ENCODE measurements at regions not wholly inside any gene's neighbourhood (a gene's known extent, or its start where the extent isn't known, plus 50 kb on each side); places are given as distances from the start of the nearest gene placed in this dataset.

GRCh38 chr16:80369138-80369958, 171.4 kb upstream of the DYNLRB2 start:
- Mint-ChIP-seq H3K4me1 (ENCODE audit: insufficient read depth, unreplicated experiment) (no peaks in the 10 kb centered on the region), H3K9me3 (ENCODE audit: unreplicated experiment) (peaks cover 7% of the 10 kb centered on the region), H3K27me3 (ENCODE audit: insufficient read depth, unreplicated experiment) (no peaks in the 10 kb centered on the region), H3K36me3 (ENCODE audit: insufficient read depth, unreplicated experiment) (no peaks in the 10 kb centered on the region), H3K27ac (ENCODE audit: low read depth, unreplicated experiment) (no peak overlapping the region), H3K4me3 (ENCODE audit: unreplicated experiment) (no peak overlapping the region)
- ChIA-PET CTCF (interaction anchor here (0.5 to 0.8 kb wide), 8 partner anchors 9 to 1865 kb away, joined by 3 to 8 read pairs (median 3); no protein-coding TSS in a partner anchor), POLR2A (no interaction called here)
- no TSS peak for BruUV-seq (replicated peaks)
- intact Hi-C loops (cut with micrococcal nuclease), result loop anchor here (1.0 to 10.0 kb wide), 4 partner anchors 97 to 1042 kb away; no protein-coding TSS in a partner anchor
- peak; percentile 27 for DNase-seq (ENCODE audit: unreplicated experiment)
- peak; percentile 42 for TF ChIP-seq CTCF (IDR thresholded peaks at IDR 0.05; ENCODE audit: unreplicated experiment)

GRCh38 chr16:80367037-80367658, 173.6 kb upstream of the DYNLRB2 start:
- H3K9me3 Mint-ChIP-seq (ENCODE audit: unreplicated experiment), result no peaks in the 10 kb centered on the region
- no peak overlapping the region for H3K4me3 Mint-ChIP-seq (ENCODE audit: unreplicated experiment)
- BruUV-seq (replicated peaks), result no TSS peak
- no peak overlapping the region for H3K27ac Mint-ChIP-seq (ENCODE audit: low read depth, unreplicated experiment)
- POLR2A ChIA-PET, result interaction anchor here (0.6 kb wide), 1 partner anchor 26 kb away, joined by 3 read pairs; no protein-coding TSS in a partner anchor
- CTCF ChIA-PET, result interaction anchor here (0.9 kb wide), 1 partner anchor 227 kb away, joined by 3 read pairs; no protein-coding TSS in a partner anchor
- H3K36me3 Mint-ChIP-seq (ENCODE audit: insufficient read depth, unreplicated experiment), result no peaks in the 10 kb centered on the region
- H3K27me3 Mint-ChIP-seq (ENCODE audit: insufficient read depth, unreplicated experiment), result no peaks in the 10 kb centered on the region
- no peaks in the 10 kb centered on the region for H3K4me1 Mint-ChIP-seq (ENCODE audit: insufficient read depth, unreplicated experiment)
- intact Hi-C loops (cut with micrococcal nuclease), result loop anchor here (5.0 to 10.0 kb wide), 2 partner anchors 372 to 1040 kb away; no protein-coding TSS in a partner anchor
- DNase-seq (ENCODE audit: unreplicated experiment), result no peak
- TF ChIP-seq CTCF (IDR thresholded peaks at IDR 0.05; ENCODE audit: unreplicated experiment), result no peak

- no peaks in the 10 kb centered on the region for H3K4me1 Mint-ChIP-seq (ENCODE audit: insufficient read depth, unreplicated experiment)
- H3K9me3 Mint-ChIP-seq (ENCODE audit: unreplicated experiment), result no peaks in the 10 kb centered on the region
- H3K27ac Mint-ChIP-seq (ENCODE audit: low read depth, unreplicated experiment), result no peak overlapping the region
- no peaks in the 10 kb centered on the region for H3K36me3 Mint-ChIP-seq (ENCODE audit: insufficient read depth, unreplicated experiment)
- intact Hi-C loops (cut with micrococcal nuclease), result loop anchor here (5.0 to 10.0 kb wide), 2 partner anchors 371 to 1039 kb away; no protein-coding TSS in a partner anchor
- CTCF ChIA-PET, result interaction anchor here (0.7 kb wide), 1 partner anchor 1887 kb away, joined by 3 read pairs; no protein-coding TSS in a partner anchor
- DNase-seq (ENCODE audit: unreplicated experiment), result peak; percentile 13
- BruUV-seq (replicated peaks), result no TSS peak
- TF ChIP-seq CTCF (IDR thresholded peaks at IDR 0.05; ENCODE audit: unreplicated experiment), result no peak
- no peak overlapping the region for H3K4me3 Mint-ChIP-seq (ENCODE audit: unreplicated experiment)
- H3K27me3 Mint-ChIP-seq (ENCODE audit: insufficient read depth, unreplicated experiment), result no peaks in the 10 kb centered on the region
- POLR2A ChIA-PET, result no interaction called here
Measured at GRCh38 chr16:80366023-80366422, 174.8 kb upstream of the DYNLRB2 start.

- no peaks in the 10 kb centered on the region for H3K36me3 Mint-ChIP-seq (ENCODE audit: insufficient read depth, unreplicated experiment)
- BruUV-seq (replicated peaks), result no TSS peak
- no peaks in the 10 kb centered on the region for H3K9me3 Mint-ChIP-seq (ENCODE audit: unreplicated experiment)
- H3K4me1 Mint-ChIP-seq (ENCODE audit: insufficient read depth, unreplicated experiment), result no peaks in the 10 kb centered on the region
- DNase-seq (ENCODE audit: unreplicated experiment), result no peak
- H3K27me3 Mint-ChIP-seq (ENCODE audit: insufficient read depth, unreplicated experiment), result no peaks in the 10 kb centered on the region
- no peak for TF ChIP-seq CTCF (IDR thresholded peaks at IDR 0.05; ENCODE audit: unreplicated experiment)
- no peak overlapping the region for H3K27ac Mint-ChIP-seq (ENCODE audit: low read depth, unreplicated experiment)
- no peak overlapping the region for H3K4me3 Mint-ChIP-seq (ENCODE audit: unreplicated experiment)
- CTCF ChIA-PET, result interaction anchor here (0.7 kb wide), 1 partner anchor 387 kb away, joined by 3 read pairs; no protein-coding TSS in a partner anchor
- intact Hi-C loops (cut with micrococcal nuclease), result loop anchor here (10.0 kb wide), 1 partner anchor 368 kb away; no protein-coding TSS in a partner anchor
- POLR2A ChIA-PET, result no interaction called here
Measured at GRCh38 chr16:80362816-80363215, 178.0 kb upstream of the DYNLRB2 start.

Measured in MCF 10A (cell line).